ENCODE measurements at regions not wholly inside any gene's neighbourhood (a gene's known extent, or its start where the extent isn't known, plus 50 kb on each side); places are given as distances from the start of the nearest gene placed in this dataset.

GRCh38 chr7:26083113-26083512 lies 68.9 kb upstream of the NFE2L3 start:
- TF ChIP-seq EZH2 (IDR thresholded peaks at IDR 0.05) (no peak), POLR2AphosphoS5 (IDR thresholded peaks at IDR 0.05; ENCODE audit: borderline replicate concordance, low read depth, low read length) (no peak), FOXP2 (optimal IDR thresholded peaks at IDR 0.05; ENCODE audit: control extremely low read depth, extremely low read length, insufficient read depth) (no peak)

Data from SK-N-MC (cell line).